HG03066 (cell line): ENCODE measurements at regions not wholly inside any gene's neighbourhood (a gene's known extent, or its start where the extent isn't known, plus 50 kb on each side); places are given as distances from the start of the nearest gene placed in this dataset.

Experiments
- ATAC-seq: cut with Tn5 transposase; IDR thresholded peaks from one replicate; pipeline ENCODE4 v1.9.1; 2021; ENCODE audit warnings: low read depth; ENCODE audit not compliant: unreplicated experiment

DNA sequence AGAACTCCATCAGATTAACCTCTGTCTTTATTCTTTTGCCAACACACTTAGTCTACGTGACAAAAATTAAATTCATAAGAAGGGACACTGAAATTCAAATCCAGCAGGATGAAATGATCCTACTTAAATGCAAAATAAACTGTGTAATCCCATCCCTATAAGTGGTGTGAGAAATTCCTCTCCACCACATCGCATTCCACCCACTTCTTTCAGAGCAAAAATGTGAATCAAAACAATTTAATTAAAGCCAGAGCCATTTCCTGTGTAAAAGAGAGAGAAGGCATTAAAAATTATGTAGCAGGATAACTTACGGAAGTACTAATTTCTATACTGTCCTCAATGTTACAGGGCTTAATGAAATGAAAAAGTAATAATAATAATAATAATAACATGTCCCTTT lies 844.3 kb downstream of the GALC start:
- no peak for ATAC-seq

DNA sequence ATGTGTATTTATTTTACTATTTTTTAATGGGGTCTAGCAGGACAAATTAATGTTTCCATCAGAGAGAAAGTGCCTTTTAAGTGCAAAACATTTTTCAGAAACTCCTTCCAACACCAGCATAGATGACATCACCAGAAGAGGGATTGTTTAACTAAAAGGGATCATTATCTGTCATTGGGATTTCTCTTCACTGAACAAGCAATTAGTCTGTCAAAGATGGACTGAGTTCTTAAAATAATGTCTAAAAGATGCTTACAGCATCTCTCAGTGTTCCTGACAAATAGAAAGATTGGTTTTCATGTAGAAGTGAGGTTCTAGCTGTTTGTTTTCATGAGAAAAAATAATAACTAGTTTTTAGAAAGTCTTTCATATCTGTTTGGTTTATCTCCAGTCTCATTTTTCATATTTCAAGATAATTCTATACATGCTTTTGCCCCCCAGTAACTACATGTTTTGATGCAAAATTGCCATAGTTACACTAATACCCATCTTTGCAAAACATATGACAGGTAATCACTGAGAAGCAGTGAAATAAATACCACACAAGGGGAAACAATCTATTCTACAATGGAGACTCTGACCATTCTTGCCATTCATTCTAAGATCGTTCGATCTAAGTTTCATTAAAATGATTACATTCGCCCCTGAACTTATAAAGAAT lies 850.3 kb downstream of the GALC start:
- no peak for ATAC-seq

DNA sequence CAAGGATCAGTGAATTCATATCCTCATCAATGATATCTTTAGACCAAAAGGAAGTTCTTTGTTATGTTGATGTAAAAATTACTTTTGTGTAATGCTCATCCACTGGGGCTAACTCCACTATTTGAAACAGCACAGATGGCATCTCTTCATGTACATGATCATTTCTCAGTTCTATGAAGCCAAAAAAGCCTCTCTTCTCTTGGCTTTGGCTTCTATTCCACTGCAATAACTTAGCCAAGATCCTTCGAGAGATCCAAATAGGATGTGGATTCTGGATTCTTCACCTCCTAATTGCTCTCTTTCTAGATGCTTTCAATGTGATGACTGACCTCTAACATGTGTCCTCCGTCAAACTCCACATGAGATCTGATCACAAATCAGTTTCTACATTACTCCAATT lies 851.2 kb downstream of the GALC start:
- no peak for ATAC-seq

DNA sequence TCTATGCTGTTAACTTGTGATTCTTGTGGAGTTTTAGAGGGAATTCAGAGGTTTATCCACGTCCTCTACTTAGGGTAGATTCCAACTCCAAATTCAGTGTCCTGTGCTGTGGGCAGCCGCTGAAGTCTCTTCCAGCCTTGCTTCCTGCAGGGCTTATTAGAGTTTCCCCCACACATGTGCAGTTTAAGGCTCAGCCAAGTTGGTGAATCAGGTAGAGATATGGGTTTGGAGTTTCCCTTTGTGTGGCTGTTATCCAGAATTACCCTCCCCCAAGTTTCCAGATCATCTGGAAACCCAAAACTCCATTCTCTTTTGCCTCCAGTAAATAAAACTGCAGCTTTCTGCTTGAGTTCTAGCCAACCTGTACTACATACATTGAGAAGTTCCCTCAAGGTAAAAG lies 853.7 kb downstream of the GALC start:
- no peak for ATAC-seq

DNA sequence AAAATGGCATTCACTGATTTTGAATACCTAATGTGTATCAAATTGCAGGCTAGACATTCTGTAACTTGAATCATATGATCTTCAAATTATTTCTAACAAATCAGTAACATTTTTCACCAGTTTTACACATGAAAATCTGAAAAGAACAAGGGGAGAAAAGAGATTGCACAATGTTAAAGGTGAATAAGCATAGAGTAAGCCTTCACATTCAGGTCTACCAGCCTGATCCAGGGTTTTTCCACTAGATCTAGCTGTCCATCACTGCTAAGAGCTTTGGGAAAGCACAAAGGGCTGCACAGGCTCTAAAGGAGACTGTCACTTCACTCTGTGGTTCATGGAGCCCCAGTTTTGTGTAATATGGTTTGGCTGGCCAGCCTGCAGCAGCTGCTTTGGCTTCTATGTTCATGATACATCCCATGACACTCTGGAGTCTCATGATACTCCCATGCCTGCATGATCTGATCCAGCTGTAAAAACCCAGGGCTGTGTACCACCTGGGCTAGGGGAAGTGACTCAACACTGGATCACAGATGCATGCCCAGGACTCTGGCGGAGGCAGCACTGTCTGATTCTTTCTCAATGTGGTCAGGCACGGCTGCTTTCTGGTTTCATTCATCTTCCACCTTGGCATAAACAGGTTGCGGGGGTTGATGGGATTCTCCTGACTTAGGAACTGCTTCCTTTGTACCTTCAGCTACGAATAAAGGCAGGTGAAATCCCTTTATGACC lies 859.7 kb downstream of the GALC start:
- ATAC-seq, result no peak

DNA sequence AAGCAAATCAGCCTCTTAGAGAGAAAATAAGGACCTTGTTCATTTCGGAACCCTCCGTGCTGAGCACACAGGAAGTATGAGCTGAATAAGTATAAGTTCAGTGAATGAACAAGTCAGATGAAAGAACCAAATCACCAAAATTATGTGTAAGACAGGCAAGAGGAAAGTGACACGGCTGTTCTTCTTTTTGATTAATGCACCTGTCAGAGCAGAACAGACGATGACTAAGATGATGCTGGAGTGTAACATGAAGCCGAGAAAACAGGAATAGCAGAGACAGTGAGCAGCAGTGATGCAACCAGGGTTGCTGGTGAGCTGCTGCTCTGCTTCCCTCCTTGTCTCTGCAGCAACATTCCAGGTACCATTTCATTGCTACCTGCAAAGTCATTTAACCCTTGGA lies 861.1 kb downstream of the GALC start:
- ATAC-seq, result no peak

DNA sequence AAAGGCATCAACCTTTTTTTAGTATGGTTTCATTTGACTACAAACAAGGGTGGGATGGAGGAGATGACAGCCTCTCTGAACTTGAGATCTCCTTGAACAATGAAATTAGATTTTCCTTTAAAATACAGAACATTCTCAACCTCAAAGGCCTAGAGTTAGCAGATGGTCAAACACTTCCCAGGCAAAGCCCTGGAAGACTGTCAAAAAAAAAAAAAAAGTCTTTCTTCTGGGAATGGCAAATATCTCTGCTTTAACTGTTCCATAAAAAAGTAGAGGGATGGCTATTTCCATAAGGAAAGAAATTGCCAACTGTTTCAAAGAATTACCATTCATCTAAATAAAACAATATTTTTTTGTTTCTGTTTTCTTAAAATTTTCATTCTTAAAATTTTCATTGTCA lies 870.8 kb downstream of the GALC start:
- no peak for ATAC-seq

DNA sequence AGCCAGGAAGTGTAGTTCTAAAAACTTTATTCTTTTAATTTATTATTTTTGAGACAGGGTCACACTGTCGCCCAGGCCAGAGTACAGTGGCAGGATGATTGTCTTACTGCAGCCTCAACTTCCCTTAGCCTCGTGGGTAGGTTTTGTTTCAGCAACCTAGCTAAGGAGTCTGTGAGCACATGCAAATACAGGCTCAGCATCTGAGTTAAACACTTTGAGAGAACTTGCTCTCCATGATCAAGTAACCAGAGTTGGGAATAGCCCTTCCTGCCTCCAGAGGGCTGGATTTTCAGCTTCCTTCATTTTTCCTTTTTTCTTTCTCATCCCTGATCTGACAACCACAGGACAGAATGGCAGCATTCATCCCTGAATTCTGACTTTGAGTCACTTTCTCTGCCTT lies 871.3 kb downstream of the GALC start:
- no peak for ATAC-seq

DNA sequence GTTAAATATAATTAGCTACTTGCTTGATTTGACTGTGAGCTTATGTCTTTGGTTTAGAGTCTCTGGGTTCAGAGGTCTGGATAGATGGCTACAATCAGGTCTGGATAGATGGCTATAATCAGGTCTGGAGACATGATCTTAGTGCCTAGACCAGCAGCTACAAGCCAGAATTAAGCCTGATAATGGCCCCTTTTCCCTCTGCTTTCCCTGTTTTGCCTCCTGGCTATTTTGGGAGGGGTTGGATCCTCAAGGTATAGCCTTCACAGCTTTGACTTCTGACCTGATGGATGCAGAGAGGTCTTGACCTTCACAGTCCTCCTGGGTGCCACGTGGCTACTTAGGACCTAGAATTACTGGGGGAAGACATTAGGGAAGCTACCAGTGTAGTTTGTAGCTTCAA lies 877.7 kb downstream of the GALC start:
- no peak for ATAC-seq

DNA sequence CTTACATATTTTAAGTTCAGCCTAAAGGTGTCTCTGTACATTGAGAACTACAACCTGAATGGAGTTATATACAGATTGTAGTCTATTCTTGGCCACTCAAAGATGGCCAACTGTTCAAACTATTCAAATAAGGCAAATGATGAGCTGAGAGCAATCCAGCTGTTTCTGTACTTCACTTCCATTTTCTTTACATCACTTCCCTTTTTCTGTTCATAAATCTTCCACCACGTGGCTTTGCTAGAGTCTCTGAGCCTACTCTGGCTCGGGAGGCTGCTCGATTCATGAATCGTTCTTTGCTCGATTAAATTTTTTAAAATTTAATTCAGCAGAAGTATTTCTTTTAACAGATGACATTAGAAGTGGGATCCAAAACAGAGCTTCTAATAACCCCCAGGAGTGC lies 879.7 kb downstream of the GALC start:
- ATAC-seq, result no peak

DNA sequence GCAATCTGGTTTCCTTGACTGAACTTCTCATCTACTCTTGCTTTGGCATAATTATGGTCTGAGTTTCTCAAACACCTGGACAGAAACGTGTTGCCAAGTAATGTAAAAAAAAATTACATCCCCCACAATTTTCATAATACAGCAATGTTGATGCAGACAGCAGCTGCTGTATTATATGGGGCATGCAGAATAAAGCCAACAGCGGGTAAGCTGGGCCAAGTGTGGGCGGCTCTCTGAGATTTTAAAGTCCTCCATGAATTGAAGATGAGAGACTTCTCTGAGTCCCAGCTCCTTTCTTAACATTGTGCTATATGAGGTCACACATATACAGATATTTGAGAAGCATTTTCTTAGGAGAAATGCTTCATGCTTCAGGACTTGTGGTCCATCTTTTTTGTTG lies 881.2 kb downstream of the GALC start:
- ATAC-seq, result no peak

DNA sequence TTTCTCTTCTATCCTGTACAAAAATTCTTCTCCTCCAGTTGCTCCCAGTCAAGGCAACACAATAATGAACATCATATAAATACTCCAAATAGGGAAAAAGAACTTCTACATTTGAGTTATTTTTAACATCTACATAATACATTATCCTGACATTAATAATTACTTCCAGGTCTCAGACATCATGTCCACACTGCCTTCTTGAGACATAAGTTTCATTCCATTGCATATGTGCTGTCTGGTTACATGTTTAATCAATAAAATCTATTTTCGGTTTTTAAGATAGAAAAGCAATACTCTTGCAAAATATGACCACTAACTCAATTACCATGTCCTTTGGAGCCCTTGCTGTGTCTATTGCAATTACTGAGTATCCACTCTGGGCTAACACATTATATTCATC lies 881.9 kb downstream of the GALC start:
- no peak for ATAC-seq

DNA sequence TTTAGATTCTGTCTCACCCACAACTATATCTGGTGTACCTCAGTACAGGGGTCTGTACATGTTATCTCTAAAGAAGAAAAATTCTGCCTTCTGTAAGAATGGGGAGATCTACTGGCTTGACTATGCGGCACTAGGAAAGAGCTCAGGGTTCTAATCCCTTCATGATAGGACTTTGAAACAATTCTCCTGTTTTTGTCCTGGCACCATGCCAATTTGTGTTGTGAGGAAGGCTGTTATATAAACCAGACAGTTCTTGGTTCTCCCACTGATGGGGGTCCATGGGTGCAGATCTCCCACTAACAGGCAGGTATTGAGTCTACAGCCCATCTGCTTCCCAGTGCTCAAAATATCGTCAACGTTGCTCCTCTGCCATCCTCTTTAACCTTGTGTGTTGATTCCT lies 883.7 kb downstream of the GALC start:
- ATAC-seq, result no peak

DNA sequence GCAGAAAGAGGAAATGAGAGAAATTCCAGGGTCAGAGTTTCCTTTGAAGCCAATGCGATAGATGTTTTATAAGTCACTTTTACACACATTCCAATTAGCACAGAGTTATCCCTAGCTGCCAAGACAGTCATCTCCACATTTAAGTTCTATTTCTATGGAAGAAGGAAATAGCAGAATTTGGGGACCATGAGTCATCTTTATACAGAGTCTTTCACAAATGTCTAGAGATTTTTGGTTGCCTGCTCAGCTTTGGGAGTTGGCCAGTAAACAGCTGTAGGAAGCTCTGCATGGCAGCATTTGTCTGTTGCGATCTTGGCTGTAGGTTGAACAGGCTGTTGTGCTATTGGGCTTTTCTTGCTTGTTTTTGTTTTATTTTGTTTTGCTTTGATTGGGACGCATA lies 884.3 kb downstream of the GALC start:
- ATAC-seq, result no peak

DNA sequence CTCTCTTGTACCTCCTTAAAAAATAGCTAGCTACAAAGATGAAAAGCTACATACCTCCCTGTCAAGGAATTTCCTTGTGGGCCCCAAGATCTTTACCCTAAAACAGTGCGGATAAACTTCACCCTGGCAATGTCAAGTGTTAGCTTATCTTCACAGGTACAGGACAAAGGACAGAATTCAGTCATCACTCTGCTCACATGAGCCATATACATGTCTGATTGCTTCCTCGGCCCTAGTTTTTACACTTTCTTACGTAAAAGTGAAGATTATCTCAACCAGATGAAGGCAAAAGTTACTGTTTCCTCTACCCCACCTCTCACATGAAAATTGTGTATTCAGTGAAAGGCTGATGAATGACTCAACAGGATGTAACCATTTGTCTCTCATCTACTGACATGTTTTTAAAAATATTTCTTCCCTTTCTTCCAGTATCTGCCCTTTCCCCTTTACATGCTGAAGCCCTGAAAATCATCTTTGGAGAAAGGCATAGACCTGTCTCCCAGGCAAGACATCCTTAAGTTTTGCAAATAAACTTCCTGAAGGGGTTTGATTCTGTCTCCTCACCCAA lies 890.1 kb downstream of the GALC start:
- no peak for ATAC-seq

DNA sequence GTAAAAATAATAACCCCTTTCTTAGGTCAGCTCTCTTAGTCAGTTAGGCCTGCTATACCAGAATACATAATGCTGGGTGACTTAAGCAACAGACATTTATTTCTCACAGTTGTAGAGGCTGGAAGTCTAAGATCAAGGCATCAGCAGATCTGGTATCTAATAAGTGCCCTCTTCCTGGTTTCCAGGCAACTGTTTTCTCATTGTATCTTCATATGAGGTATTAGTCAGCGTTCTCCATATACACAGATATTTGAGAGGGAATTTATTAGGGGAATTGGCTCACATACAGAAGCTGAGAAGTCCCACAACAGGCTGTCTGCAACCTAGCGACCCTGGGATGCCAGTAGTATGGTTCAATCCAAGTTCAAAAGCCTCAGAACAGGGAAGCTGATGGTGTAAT lies 896.0 kb downstream of the GALC start:
- ATAC-seq, result no peak

DNA sequence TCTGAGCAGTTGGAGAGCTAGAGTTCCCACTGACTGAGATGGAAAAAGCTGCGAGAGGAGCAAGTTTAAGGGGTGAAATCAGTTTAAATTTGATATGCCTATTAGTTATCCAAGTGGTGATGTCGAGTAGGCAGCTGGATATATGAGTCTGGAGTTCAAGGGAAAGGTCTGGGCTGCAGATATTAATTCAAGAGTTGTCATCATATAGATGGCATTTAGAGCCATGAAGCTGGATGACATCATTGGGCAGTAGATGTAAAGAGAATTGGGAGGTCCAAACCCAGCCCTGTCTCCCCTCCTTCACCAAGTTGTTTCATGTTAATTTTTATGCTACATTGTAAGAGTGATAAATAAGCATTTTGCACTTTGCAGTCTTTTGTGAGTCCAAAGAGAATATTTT lies 898.1 kb downstream of the GALC start:
- ATAC-seq, result no peak

DNA sequence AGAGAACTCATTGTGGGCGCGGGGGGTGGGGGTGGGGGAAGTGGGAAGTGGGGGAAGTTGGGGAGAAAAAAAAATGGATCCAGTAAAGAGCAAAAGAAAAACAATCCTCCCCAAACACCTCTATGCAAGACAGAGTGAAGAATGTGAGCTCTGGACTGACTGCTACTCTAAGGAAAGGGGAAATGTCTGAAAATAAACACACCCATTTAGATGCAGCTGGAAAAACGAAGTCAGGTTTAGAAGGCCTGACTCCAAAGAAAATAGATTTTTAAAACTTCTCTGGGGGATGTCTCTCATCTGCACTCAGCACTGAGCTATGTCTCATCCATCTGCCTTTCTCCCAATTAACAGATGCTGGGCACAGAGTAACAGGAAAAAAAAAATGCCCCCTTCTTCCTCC lies 904.4 kb downstream of the GALC start:
- no peak for ATAC-seq

DNA sequence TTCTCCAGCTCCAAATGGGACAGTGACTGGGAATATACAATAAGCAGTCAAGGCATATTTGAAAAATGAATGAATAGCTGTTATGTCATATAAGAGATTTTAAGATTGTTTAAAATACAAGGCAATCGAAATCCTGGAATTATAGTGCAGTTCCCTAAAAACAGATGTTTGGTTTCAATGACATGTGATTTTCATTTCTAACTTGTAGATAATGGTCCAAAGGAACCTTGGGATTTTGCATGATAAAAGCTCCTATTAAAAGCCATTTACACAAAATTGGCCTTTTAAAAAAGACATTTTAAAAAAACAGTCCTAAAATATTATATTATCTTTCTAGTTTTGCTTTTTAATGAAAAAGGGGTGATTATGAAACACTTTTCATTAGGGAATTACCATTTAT lies 905.1 kb downstream of the GALC start:
- ATAC-seq, result no peak

DNA sequence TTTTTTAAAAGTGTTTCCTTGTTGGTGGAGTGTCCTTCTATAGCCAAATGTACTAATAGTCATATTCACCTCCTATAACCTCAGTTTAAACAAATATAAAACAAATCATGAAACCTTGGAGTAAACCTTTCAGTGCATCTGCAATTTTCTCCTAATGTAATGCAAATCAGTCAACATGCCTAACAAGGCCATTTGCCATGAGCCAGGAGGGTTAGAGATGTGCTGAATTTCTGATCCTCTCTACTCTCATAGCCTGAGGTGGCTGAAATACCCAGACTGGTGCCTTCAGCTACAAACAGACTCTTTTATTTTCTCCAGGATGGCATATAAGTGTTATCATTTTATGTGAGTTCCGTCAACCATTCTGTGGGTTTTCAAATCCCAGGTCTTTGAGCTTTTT lies 908.1 kb downstream of the GALC start:
- no peak for ATAC-seq

DNA sequence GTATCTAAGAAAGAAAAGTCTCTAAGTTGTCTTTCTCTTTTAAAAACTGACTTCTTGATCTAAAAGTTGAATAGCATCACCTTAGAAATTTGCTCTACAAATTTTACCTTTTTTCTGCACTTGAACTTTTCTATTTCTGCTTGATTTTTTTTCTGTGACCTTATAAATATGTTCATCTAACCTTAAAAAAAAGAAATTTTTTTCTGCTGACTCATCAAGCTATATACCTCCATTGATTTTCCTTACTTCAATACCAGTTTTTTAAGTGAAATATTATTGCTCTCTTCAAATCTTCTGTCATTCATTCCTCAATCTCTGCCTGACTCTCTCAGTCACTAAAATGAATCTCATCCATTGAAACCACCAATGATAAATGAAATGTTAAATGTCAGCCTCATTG lies 910.1 kb downstream of the GALC start:
- ATAC-seq, result no peak

DNA sequence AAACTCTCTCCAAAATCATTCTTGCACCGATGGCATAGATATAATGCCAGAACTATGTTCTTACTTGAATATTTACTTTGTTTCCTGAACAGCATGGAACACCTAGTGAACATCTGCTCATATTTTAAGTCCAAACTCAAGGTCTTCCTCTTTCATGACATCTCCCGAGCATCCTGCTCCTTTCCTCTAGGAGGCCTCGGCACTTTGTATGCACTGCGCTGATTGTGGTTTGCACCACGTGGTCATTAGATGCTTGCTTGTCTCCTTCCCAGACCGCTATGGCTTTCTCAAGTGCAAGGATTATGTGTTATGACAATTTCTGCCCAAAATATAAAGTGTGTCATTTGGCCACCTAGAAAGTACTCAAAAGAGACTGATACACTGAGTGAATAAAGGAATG lies 912.0 kb downstream of the GALC start:
- no peak for ATAC-seq
